IMR-90 (cell line): ENCODE measurements at regions not wholly inside any gene's neighbourhood (a gene's known extent, or its start where the extent isn't known, plus 50 kb on each side); places are given as distances from the start of the nearest gene placed in this dataset.

Experiments
- ATAC-seq: fragments of 200-7000 bp; cut with Tn5 transposase; 2 replicates; pipeline ENCODE4 v1.9.1; 2020; ENCODE audit warnings: low read depth, mild to moderate bottlenecking, moderate library complexity
- BruUV-seq: library from RNA; stranded (reverse); fragments of 400-500 nt; replicated peaks from 2 replicates; lab custom pipeline; 2021; lab: Mats Ljungman, UMichigan
- CTCF ChIA-PET: fragments of 300-600 bp; formaldehyde crosslinking; extraction: SDS; loops from one replicate; lab custom pipeline; 2021; ENCODE audit warnings: antibody characterized with exemption; lab: Yijun Ruan, JAX
- POLR2A ChIA-PET: fragments of 300-600 bp; sonication (Branson Sonifier 250); formaldehyde crosslinking; loops from one replicate; lab custom pipeline; 2022; ENCODE audit warnings: antibody characterized with exemption; ENCODE audit not compliant: unreplicated experiment; lab: Charles Lee
- DNase-seq: peaks from one replicate; pipeline ENCODE4 v3.0.0; 2013
- H2AFZ ChIP-seq: replicated peaks from 2 replicates; pipeline ENCODE3; 2013; ENCODE audit warnings: low read length, mild to moderate bottlenecking; ENCODE audit not compliant: poor library complexity
- H2AK5ac ChIP-seq: 2 replicates; pipeline ENCODE4 v1.6.1; 2013; ENCODE audit warnings: low read depth, low read length, inconsistent platforms
- H2AK9ac ChIP-seq: replicated peaks from 2 replicates; pipeline ENCODE3; 2013; ENCODE audit warnings: mild to moderate bottlenecking, low read depth, low read length, moderate library complexity; ENCODE audit not compliant: poor library complexity
- H2BK120ac ChIP-seq: 2 replicates; pipeline ENCODE4 v1.6.1; 2013; ENCODE audit warnings: low read depth, low read length, inconsistent platforms
- H2BK15ac ChIP-seq: 3 replicates; pipeline ENCODE4 v1.6.1; 2013; ENCODE audit warnings: low read depth, low read length, inconsistent platforms
- H2BK20ac ChIP-seq: 2 replicates; pipeline ENCODE4 v1.6.1; 2013; ENCODE audit warnings: low read depth, mild to moderate bottlenecking, inconsistent platforms, low read length, moderate library complexity
- H2BK5ac ChIP-seq: 2 replicates; pipeline ENCODE4 v1.6.1; 2013; ENCODE audit warnings: mild to moderate bottlenecking, low read depth, low read length, inconsistent platforms; ENCODE audit not compliant: poor library complexity, severe bottlenecking
- H3K14ac ChIP-seq: replicated peaks from 2 replicates; pipeline ENCODE4 v1.6.1; 2013; ENCODE audit warnings: low read depth, low read length, inconsistent platforms
- H3K18ac ChIP-seq: 2 replicates; pipeline ENCODE4 v1.6.1; 2013; ENCODE audit warnings: low read depth, low read length, control low read depth
- H3K23ac ChIP-seq: 2 replicates; pipeline ENCODE4 v1.6.1; 2013; ENCODE audit warnings: low read depth, low read length, inconsistent platforms
- H3K27ac ChIP-seq: 2 replicates; pipeline ENCODE4 v1.5.1; 2013; ENCODE audit warnings: mild to moderate bottlenecking, control low read depth, low read length; ENCODE audit not compliant: insufficient read depth
- H3K27me3 ChIP-seq: 2 replicates; pipeline ENCODE4 v1.6.1; 2013; ENCODE audit warnings: low read length; ENCODE audit not compliant: control insufficient read depth, insufficient read depth
- H3K36me3 ChIP-seq: 2 replicates; pipeline ENCODE4 v1.6.1; 2013; ENCODE audit warnings: low read length, mixed read lengths; ENCODE audit not compliant: control insufficient read depth, insufficient read depth
- H3K4ac ChIP-seq: 2 replicates; pipeline ENCODE4 v1.6.1; 2013; ENCODE audit warnings: low read depth, low read length, inconsistent platforms
- H3K4me1 ChIP-seq: 2 replicates; pipeline ENCODE4 v1.6.1; 2013; ENCODE audit warnings: low read length, mixed read lengths; ENCODE audit not compliant: control insufficient read depth, insufficient read depth
- H3K4me2 ChIP-seq: 2 replicates; pipeline ENCODE4 v1.6.1; 2013; ENCODE audit warnings: low read depth, mild to moderate bottlenecking, control low read depth, low read length, moderate library complexity
- H3K4me3 ChIP-seq: 2 replicates; pipeline ENCODE4 v1.5.1; 2013; ENCODE audit warnings: low read depth, mild to moderate bottlenecking, control low read depth, low read length, moderate library complexity; ENCODE audit not compliant: insufficient read depth
- H3K56ac ChIP-seq: 2 replicates; pipeline ENCODE4 v1.6.1; 2013; ENCODE audit warnings: low read length, inconsistent platforms; ENCODE audit not compliant: insufficient read depth; ENCODE audit errors: extremely low read depth
- H3K79me1 ChIP-seq, 2 experiments: 2 replicates each; pipeline ENCODE4 v1.6.1; 2013; ENCODE audit warnings: low read length in 2 of 2, inconsistent platforms in 1 of 2, low read depth in 1 of 2
- H3K9ac ChIP-seq: 2 replicates; pipeline ENCODE4 v1.6.1; 2013; ENCODE audit warnings: low read depth, low read length, control low read depth
- H3K9me1 ChIP-seq: 2 replicates; pipeline ENCODE4 v1.6.1; 2013; ENCODE audit warnings: low read length, inconsistent platforms; ENCODE audit not compliant: insufficient read depth
- H3K9me3 ChIP-seq: 2 replicates; pipeline ENCODE4 v1.6.1; 2013; ENCODE audit warnings: low read length; ENCODE audit not compliant: control insufficient read depth, insufficient read depth
- H4K20me1 ChIP-seq: 2 replicates; pipeline ENCODE4 v1.6.1; 2013; ENCODE audit warnings: low read length, inconsistent platforms; ENCODE audit not compliant: insufficient read depth
- H4K5ac ChIP-seq: 2 replicates; pipeline ENCODE4 v1.6.1; 2013; ENCODE audit warnings: mild to moderate bottlenecking, low read depth, low read length, control low read depth
- H4K8ac ChIP-seq, 2 experiments: 2 replicates each; pipeline ENCODE4 v1.6.1; 2013; ENCODE audit warnings: low read depth in 2 of 2, low read length in 2 of 2, control low read depth in 1 of 2, inconsistent platforms in 1 of 2
- H4K91ac ChIP-seq: 2 replicates; pipeline ENCODE4 v1.6.1; 2013; ENCODE audit warnings: low read depth, low read length, inconsistent platforms; ENCODE audit not compliant: insufficient read depth
- CEBPB ChIP-seq: IDR thresholded peaks from 2 replicates; pipeline ENCODE4 v1.6.1; 2012; ENCODE audit warnings: low read depth, low read length, improper control_type of control experiment
- MAFK ChIP-seq: IDR thresholded peaks from 2 replicates; pipeline ENCODE4 v1.6.1; 2012; ENCODE audit warnings: low read depth, low read length, improper control_type of control experiment
- RCOR1 ChIP-seq: IDR thresholded peaks from 2 replicates; pipeline ENCODE4 v1.6.1; 2012; ENCODE audit warnings: mild to moderate bottlenecking, low read length, improper control_type of control experiment; ENCODE audit not compliant: insufficient replicate concordance
- RFX5 ChIP-seq: IDR thresholded peaks from 2 replicates; pipeline ENCODE4 v1.8.0; 2012; ENCODE audit warnings: low read depth, mild to moderate bottlenecking, low read length, moderate library complexity
- USF2 ChIP-seq: fragments of 150-350 bp; IDR thresholded peaks from 2 replicates; pipeline ENCODE4 v1.6.1; 2017; ENCODE audit warnings: mild to moderate bottlenecking, antibody characterized with exemption, low read length, low read depth
- WGBS, 2 experiments: methylation state at CpG; one replicate each; pipeline versions ENCODE4 v1.1.5 to v1.1.7; 2013; ENCODE audit warnings: missing lambda C conversion rate in 2 of 2; ENCODE audit not compliant: insufficient read length in 1 of 2; ENCODE audit errors: extremely low coverage in 2 of 2; 5-methylcytosine and 5-hydroxymethylcytosine counted together
- dilution Hi-C: fragments of 300-500 bp; cut with HindIII; formaldehyde crosslinking; loops from one replicate; pipeline ENCODE4 v1.14.3; 2018; ENCODE audit warnings: low sequenced_read_pairs; ENCODE audit not compliant: unreplicated experiment
- in situ Hi-C: fragments of 300-500 bp; cut with MboI; formaldehyde crosslinking; loops from 3 replicates; pipeline ENCODE4 v1.14.3; 2019; ENCODE audit warnings: low sequenced_read_pairs, inconsistent platforms, mixed read lengths
- intact Hi-C: fragments of 100-400 bp; cut with micrococcal nuclease; formaldehyde crosslinking; loops from 2 replicates; pipeline ENCODE4 v1.10.0; 2022

GRCh38 chr1:79499541-79499940 lies 493.0 kb upstream of the ADGRL4 start:
- TF ChIP-seq MAFK (no peak), RCOR1 (no peak), RFX5 (no peak), USF2 (no peak), CEBPB (no peak)
- H3K4me3 ChIP-seq: no peak overlapping the region
- H3K79me1 ChIP-seq: no peaks in the 10 kb centered on the region
- H2BK20ac ChIP-seq: no peak overlapping the region
- H3K27ac ChIP-seq: no peak overlapping the region
- H3K18ac ChIP-seq: no peak overlapping the region
- WGBS, 2 experiments: no CpG with 5 or more reads among the region's 1 CpG
- no peaks in the 10 kb centered on the region for H3K9me1 ChIP-seq
- ChIA-PET CTCF (no interaction called here), POLR2A (no interaction called here)
- H2BK120ac ChIP-seq: no peak overlapping the region
- no TSS peak for BruUV-seq
- DNase-seq (no peak), ATAC-seq (no peak)
- in situ Hi-C loops (no loop called here), intact Hi-C loops (loop anchor here (5.0 kb wide), 1 partner anchor 403 kb away; no protein-coding TSS in a partner anchor), dilution Hi-C loops (no loop called here)
- H3K4me1 ChIP-seq: no peaks in the 10 kb centered on the region
- H4K8ac ChIP-seq: no peak overlapping the region
- H3K23ac ChIP-seq: no peak overlapping the region
- H3K36me3 ChIP-seq: no peaks in the 10 kb centered on the region
- no peak overlapping the region for H3K56ac ChIP-seq
- no peaks in the 10 kb centered on the region for H4K20me1 ChIP-seq
- H3K27me3 ChIP-seq: no peaks in the 10 kb centered on the region
- H2BK15ac ChIP-seq: no peak overlapping the region
- H3K4me2 ChIP-seq: no peak overlapping the region
- no peak overlapping the region for H4K91ac ChIP-seq
- H2BK5ac ChIP-seq: no peak overlapping the region
- H2AK9ac ChIP-seq: no peak overlapping the region
- H2AK5ac ChIP-seq: no peak overlapping the region
- no peak overlapping the region for H4K5ac ChIP-seq
- no peak overlapping the region for H3K14ac ChIP-seq
- H3K9me3 ChIP-seq: no peaks in the 10 kb centered on the region
- H3K4ac ChIP-seq: no peak overlapping the region
- H2AFZ ChIP-seq: no peak overlapping the region
- H3K9ac ChIP-seq: no peak overlapping the region
